ENCODE measurements at regions not wholly inside any gene's neighbourhood (a gene's known extent, or its start where the extent isn't known, plus 50 kb on each side); places are given as distances from the start of the nearest gene placed in this dataset.

- H4K20me1 ChIP-seq (ENCODE audit: insufficient read depth, low read length), result no peaks in the 10 kb centered on the region
- no peak overlapping the region for H3K9ac ChIP-seq (ENCODE audit: insufficient read depth, low read length, poor library complexity, severe bottlenecking)
- H3K4me3 ChIP-seq (replicated peaks in 1 of 3; ENCODE audit: low read depth in 2 of 3, low read length in 3 of 3), result no peak overlapping the region
- intact Hi-C loops (cut with micrococcal nuclease), result no loop called here
- Mint-ChIP-seq H3K27ac (no peak overlapping the region), H3K36me3 (no peaks in the 10 kb centered on the region), H3K27me3 (ENCODE audit: low read depth in 3 of 3) (peaks cover 0 to 4% (median 0%) of the 10 kb centered on the region in 3 donors), H3K4me3 (no peak overlapping the region), H3K4me1 (no peaks in the 10 kb centered on the region), H3K9me3 (peaks cover 0 to 7% (median 3%) of the 10 kb centered on the region in 7 donors)
- H3K4me2 ChIP-seq (replicated peaks; ENCODE audit: extremely low read depth, low read length, poor library complexity, severe bottlenecking), result no peak overlapping the region
- 95% methylated on average over 2 of the region's 4 CpGs for WGBS (ENCODE audit: insufficient coverage)
- H3K4me1 ChIP-seq (ENCODE audit: control insufficient read depth in 1 of 2, insufficient read depth in 2 of 2, low read length in 2 of 2), result no peaks in the 10 kb centered on the region
- no peaks in the 10 kb centered on the region for H3K79me2 ChIP-seq (ENCODE audit: insufficient read depth, low read length)
- DNase-seq, result no peak
- no peak overlapping the region for H2AFZ ChIP-seq (ENCODE audit: insufficient read depth, low read depth, low read length, poor library complexity, severe bottlenecking)
- H3K36me3 ChIP-seq (replicated peaks in 1 of 2; ENCODE audit: control insufficient read depth in 1 of 2, insufficient read depth in 2 of 2, low read length in 2 of 2), result no peaks in the 10 kb centered on the region
- H3K27ac ChIP-seq (ENCODE audit: low read depth in 1 of 2, low read length in 2 of 2), result no peak overlapping the region
- H3K27me3 ChIP-seq (ENCODE audit: control insufficient read depth in 2 of 2, insufficient read depth in 2 of 2, low read length in 2 of 2), result no peaks in the 10 kb centered on the region
- TF ChIP-seq CTCF (IDR thresholded peaks at IDR 0.05), result no peak
- no peaks in the 10 kb centered on the region for H3K9me3 ChIP-seq (replicated peaks in 1 of 2; ENCODE audit: control insufficient read depth in 1 of 2, insufficient read depth in 1 of 2, low read length in 2 of 2)
These were observed 277.1 kb downstream of the AJAP1 start for GRCh38 chr1:4931486-4931885.

- Histone ChIP-seq H4K20me1 (ENCODE audit: insufficient read depth, low read length) (no peaks in the 10 kb centered on the region), H3K36me3 (replicated peaks in 1 of 2; ENCODE audit: control insufficient read depth in 1 of 2, insufficient read depth in 2 of 2, low read length in 2 of 2) (no peaks in the 10 kb centered on the region), H2AFZ (ENCODE audit: insufficient read depth, low read depth, low read length, poor library complexity, severe bottlenecking) (no peak overlapping the region), H3K79me2 (ENCODE audit: insufficient read depth, low read length) (no peaks in the 10 kb centered on the region), H3K4me3 (replicated peaks in 1 of 3; ENCODE audit: low read depth in 2 of 3, low read length in 3 of 3) (no peak overlapping the region), H3K9me3 (replicated peaks in 1 of 2; ENCODE audit: control insufficient read depth in 1 of 2, insufficient read depth in 1 of 2, low read length in 2 of 2) (no peaks in the 10 kb centered on the region), H3K4me1 (ENCODE audit: control insufficient read depth in 1 of 2, insufficient read depth in 2 of 2, low read length in 2 of 2) (no peaks in the 10 kb centered on the region), H3K9ac (ENCODE audit: insufficient read depth, low read length, poor library complexity, severe bottlenecking) (no peak overlapping the region), H3K4me2 (replicated peaks; ENCODE audit: extremely low read depth, low read length, poor library complexity, severe bottlenecking) (no peak overlapping the region), H3K27ac (ENCODE audit: low read depth in 1 of 2, low read length in 2 of 2) (no peak overlapping the region), H3K27me3 (ENCODE audit: control insufficient read depth in 2 of 2, insufficient read depth in 2 of 2, low read length in 2 of 2) (no peaks in the 10 kb centered on the region)
- Mint-ChIP-seq H3K4me3 (no peak overlapping the region), H3K9me3 (peaks cover 0 to 5% (median 3%) of the 10 kb centered on the region in 7 donors), H3K36me3 (no peaks in the 10 kb centered on the region), H3K4me1 (no peaks in the 10 kb centered on the region), H3K27ac (no peak overlapping the region), H3K27me3 (ENCODE audit: low read depth in 3 of 3) (peaks cover 0 to 4% (median 1%) of the 10 kb centered on the region in 3 donors)
- TF ChIP-seq CTCF (IDR thresholded peaks at IDR 0.05), result no peak
- WGBS (ENCODE audit: insufficient coverage), result 85% methylated on average over 5 of the region's 6 CpGs
- intact Hi-C loops (cut with micrococcal nuclease), result no loop called here
- DNase-seq, result no peak
These were observed 273.8 kb downstream of the AJAP1 start for GRCh38 chr1:4928186-4928585.
